RPMI8226 (cell line): ENCODE measurements at regions not wholly inside any gene's neighbourhood (a gene's known extent, or its start where the extent isn't known, plus 50 kb on each side); places are given as distances from the start of the nearest gene placed in this dataset.
"Not testable (repeated sequence)": the region's sequence is repeated elsewhere in the genome, so short reads cannot be mapped to it uniquely, and the experiment has no call there.

ENCODE experiments used
- DNase-seq: peaks from one replicate; pipeline ENCODE4 v3.0.0-alpha.2; 2015

- DNase-seq = no peak
Measured at GRCh38 chr21:22020221-22020620, 1022.0 kb downstream of the NCAM2 start.

- not testable (repeated sequence) for DNase-seq
Measured at GRCh38 chr21:22023896-22024295, 1025.7 kb downstream of the NCAM2 start.

- DNase-seq = no peak
Measured at GRCh38 chr21:22044431-22044830, 1046.2 kb downstream of the NCAM2 start.

- DNase-seq = no peak
Measured at GRCh38 chr21:22046576-22046975, 1048.4 kb downstream of the NCAM2 start.

- no peak for DNase-seq
Measured at GRCh38 chr21:22056904-22057303, 1058.7 kb downstream of the NCAM2 start.

GRCh38 chr21:22062472-22063139 is 1064.4 kb downstream of the NCAM2 start:
- DNase-seq = no peak

GRCh38 chr21:22063140-22063539 is 1064.9 kb downstream of the NCAM2 start:
- no peak for DNase-seq

- DNase-seq = no peak
Measured at GRCh38 chr21:22076471-22076870, 1078.3 kb downstream of the NCAM2 start.

- no peak for DNase-seq
Measured at GRCh38 chr21:22083899-22084298, 1085.7 kb downstream of the NCAM2 start.

GRCh38 chr21:22096314-22096713 is 1098.1 kb downstream of the NCAM2 start:
- no peak for DNase-seq

GRCh38 chr21:22106720-22107410 is 1108.7 kb downstream of the NCAM2 start:
- no peak for DNase-seq

GRCh38 chr21:22115746-22116145 is 1117.5 kb downstream of the NCAM2 start:
- DNase-seq = no peak

GRCh38 chr21:22120616-22121266 is 1122.5 kb downstream of the NCAM2 start:
- DNase-seq = no peak

GRCh38 chr21:22125581-22125980 is 1127.4 kb downstream of the NCAM2 start:
- DNase-seq = no peak

GRCh38 chr21:22128671-22129070 is 1130.5 kb downstream of the NCAM2 start:
- DNase-seq = no peak

- DNase-seq = no peak
Measured at GRCh38 chr21:22132358-22133071, 1134.3 kb downstream of the NCAM2 start.

- no peak for DNase-seq
Measured at GRCh38 chr21:22136740-22137139, 1138.5 kb downstream of the NCAM2 start.

- no peak for DNase-seq
Measured at GRCh38 chr21:22138297-22139016, 1140.2 kb downstream of the NCAM2 start.

GRCh38 chr21:22145545-22145944 is 1147.3 kb downstream of the NCAM2 start:
- DNase-seq = no peak

- no peak for DNase-seq
Measured at GRCh38 chr21:22154579-22155274, 1156.5 kb downstream of the NCAM2 start.

- no peak for DNase-seq
Measured at GRCh38 chr21:22164912-22165311, 1166.7 kb downstream of the NCAM2 start.

- DNase-seq = no peak
Measured at GRCh38 chr21:22174746-22175145, 1176.5 kb downstream of the NCAM2 start.
